CD4-positive, alpha-beta T cell treated with Interleukin-6 for 4 hours (primary cell): ENCODE measurements at regions not wholly inside any gene's neighbourhood (a gene's known extent, or its start where the extent isn't known, plus 50 kb on each side); places are given as distances from the start of the nearest gene placed in this dataset.

Experiments used
- DNase-seq: peaks from one replicate; pipeline ENCODE4 v3.0.0-alpha.2; 2020; ENCODE audit warnings: mixed read lengths

DNA sequence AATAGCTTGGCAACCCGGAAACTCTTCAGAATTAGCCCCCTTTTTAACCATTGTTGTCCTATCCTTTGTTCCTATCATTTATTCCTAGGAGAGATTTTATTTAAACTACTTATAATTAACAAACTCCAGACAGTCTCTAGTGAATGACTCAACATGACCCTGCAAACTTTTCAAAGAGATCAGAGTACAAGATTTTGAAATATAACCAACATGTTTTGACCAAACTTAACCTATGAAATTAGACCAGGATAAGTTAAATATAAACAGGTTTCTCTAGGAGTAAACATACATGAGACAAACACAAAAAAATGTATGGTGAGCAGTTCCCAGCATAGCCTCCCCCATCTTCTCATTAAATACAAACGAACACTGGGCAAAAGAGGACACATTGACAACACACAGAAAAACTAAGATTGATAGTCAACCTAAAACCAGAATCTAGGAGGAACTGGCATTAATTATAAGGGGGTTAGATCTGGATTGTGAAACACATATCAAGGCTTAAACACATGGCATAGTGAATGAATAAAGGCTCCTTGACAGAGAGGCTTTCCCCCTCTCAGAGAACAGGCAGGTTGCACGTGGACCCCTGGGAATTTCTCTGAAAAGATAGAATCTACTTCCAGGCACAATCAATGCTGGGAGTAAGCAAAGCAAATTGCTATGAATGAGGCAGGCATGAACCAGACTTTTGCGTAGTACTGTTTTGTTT lies 284.1 kb downstream of the IRS1 start:
- DNase-seq = no peak

GRCh38 chr2:226514895-226515294 lies 284.7 kb downstream of the IRS1 start:
- no peak for DNase-seq

DNA sequence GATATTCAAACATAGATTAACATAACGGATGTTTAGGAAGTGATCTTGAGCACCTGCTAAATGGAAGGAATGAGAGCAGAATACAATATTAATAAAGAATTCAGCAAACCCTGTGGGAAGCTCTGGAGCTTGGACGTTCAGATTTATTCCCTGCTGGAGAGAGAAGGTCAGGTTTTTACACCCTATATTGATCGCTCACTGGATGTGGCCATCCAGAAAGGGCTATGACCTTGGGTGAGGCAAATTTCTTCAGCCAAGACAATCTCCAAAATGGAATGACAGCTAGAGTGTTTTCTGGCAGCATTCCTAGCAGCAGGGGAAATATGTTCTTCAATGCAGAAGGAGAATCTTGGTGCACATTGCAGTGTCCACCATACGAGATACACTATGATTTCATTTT lies 288.3 kb downstream of the IRS1 start:
- no peak for DNase-seq

GRCh38 chr2:226508683-226509082 lies 290.9 kb downstream of the IRS1 start:
- DNase-seq = no peak

DNA sequence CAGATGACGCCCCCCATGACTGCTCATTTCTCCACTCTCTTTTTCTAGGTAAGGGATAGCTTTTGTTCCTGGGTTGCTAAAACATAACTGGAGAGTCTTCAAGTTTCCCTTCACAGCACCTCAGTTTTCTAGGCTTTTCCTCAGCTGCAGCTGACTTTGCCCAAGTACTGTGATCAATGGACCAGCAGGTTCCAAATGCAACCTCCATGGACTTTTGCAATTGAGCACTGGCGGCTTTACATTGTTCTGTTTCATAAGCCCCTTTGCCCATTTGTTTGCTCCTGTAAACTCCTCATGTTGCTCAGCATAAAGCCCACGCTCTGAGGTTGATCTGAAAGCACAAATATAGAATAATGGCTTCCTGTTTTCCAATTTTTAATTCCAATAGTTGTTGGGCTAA lies 291.6 kb downstream of the IRS1 start:
- no peak for DNase-seq

- no peak for DNase-seq
These were observed 302.3 kb downstream of the IRS1 start for GRCh38 chr2:226497146-226497909.

- no peak for DNase-seq
These were observed 303.4 kb downstream of the IRS1 start for GRCh38 chr2:226496273-226496550.

GRCh38 chr2:226495466-226496272 lies 304.0 kb downstream of the IRS1 start:
- no peak for DNase-seq

- no peak for DNase-seq
These were observed 308.5 kb downstream of the IRS1 start for GRCh38 chr2:226491112-226491511.

DNA sequence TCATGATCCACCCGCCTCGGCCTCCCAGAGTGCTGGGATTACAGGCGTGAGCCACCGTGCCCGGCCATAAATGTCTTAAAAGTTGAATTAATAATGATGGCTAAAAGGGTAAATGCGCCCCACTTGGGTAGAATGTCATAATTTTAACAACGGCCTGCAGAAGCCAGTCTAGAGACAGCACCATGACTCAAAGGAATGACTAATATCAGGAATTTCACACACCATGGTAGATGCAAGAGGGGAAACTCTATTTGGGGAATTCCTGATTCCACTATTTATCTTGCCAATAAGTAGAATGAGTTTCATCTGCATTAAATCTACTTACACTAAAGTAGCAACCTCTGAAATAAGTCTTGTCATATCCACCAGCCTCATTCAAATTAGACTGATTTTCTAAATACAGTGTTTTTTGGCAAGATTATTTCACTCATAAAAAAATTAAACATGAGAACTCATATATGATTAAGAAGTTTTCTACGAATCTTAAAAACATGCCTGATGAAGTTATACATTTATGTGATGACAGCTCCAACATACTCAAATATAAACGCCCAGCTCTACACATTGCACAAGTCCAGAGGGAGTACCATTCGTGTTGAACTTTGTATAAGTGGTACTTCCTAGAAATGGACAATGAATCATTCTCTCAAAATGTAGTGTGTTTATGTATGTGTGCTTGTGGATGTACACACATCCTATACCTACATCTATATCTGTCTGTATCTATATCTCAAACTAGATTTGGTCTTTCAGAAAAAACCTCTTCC lies 309.7 kb downstream of the IRS1 start:
- no peak for DNase-seq

DNA sequence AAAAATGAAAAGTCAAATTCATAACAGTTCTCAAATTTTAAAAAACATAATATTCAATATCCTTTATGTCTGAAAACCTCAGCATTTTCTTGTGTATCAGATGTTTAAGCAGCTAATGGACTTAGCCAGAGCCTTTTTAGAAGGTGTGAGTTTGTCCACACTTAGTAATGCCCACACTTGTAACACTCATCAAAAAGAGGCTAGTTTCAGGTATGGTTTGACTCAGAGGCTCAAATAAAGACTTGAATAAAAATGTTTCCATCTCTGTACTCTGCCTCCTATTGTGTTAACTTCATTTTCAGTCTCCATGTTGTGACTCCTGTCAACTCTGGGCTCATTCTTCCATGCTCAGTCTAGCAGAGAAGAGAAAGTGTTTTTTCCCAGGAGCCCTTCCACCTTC lies 311.6 kb downstream of the IRS1 start:
- DNase-seq = no peak

- no peak for DNase-seq
These were observed 312.0 kb downstream of the IRS1 start for GRCh38 chr2:226487573-226487972.

DNA sequence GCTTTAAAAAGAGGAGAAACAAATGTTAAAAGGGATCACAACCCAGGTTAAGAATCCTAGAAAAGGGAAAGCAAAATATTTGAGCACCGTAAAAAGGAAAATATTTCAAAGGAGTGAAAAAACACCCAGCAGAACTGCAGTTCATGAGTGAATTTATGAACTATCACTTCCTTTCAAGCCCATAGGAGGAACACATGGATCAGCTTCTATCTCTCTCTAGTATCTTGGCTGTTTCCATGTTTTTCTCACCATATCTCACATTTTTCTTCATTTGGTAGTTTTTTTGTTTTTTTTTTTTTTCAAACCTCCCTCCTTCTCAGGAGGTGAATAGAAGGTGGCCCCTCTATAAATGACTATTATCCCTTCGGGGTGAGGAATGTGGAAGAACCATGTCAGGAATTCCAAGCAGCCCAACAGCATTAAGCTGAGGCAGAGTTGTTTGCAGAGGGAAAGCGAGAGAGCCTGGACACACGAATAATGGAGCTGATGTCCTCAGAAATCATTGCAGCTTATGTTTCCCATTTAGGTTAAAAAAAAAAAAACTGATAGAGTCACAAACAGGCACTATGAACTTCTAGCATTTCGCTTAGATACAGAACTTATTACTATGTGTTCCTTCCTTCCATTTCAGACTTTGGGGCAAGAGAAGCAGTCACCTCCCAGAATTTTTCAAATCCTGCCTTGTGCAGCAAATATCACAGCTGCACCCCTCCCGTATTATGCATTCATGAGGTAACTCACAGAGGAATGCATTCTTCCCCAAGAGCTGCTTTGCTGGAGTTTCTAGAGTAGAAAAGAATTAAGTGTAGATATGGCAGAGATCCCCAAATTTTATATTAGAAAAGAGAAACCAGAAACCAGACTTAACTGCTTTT lies 315.6 kb downstream of the IRS1 start:
- no peak for DNase-seq

DNA sequence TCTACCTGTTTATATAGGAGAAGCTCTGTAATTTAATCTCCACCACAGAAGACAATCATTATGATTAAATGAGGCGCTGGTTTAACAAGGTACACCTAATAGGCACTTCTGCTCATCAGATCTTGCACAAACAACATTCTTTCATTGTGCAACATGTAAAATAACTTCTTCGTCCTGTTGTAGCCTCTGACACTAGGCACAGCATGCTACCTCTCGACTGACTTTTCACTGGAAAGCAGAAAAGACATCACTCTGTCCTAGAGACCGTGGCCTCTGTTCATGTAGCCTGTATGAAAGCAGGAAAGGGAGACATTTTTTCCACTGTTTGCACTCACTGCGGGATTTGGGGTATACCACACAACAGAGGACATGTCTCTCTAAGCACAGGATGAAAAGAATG lies 316.5 kb downstream of the IRS1 start:
- DNase-seq = no peak

- DNase-seq = no peak
These were observed 321.4 kb downstream of the IRS1 start for GRCh38 chr2:226478109-226478809.

DNA sequence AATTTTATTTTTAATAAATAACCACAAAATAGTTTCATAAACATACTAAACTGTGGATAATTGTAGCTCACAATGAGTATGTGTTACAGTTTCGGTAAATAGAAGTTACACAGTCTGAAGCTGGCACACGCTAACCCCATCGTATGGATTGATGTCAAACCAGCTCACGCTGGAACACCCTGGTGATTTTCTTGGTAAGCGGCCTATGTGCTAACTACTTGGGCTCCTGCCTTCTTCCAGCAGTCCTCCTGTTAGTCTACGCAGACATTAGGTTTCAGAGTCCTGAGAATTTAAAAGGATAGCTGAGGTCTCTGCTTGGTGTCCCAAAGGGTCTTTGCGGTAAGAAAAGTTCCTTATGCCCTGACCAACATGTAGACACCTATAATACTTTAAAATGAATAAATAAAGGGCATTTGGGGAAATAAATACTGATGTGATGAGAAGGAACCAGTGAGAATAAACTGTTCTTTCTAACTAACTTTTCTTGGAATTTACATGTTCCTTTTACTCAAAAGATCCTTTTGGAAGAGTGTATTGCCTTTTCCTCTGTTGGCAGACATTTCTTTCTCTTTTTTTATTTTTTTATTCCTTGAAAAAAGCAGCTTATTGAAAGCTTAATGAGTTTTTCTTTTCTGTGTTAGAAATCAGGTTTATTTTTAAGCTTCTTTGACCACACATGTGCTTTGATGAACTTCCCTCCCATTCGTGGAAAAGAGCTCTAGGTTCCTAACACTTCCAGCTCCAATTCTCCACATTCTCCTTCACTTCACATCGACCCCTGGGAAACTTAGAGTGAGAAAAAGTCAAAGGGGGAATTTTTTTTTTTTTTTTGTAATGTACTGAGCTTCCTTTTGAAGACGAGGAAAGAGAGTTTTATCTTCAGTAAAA lies 322.2 kb downstream of the IRS1 start:
- DNase-seq = no peak

DNA sequence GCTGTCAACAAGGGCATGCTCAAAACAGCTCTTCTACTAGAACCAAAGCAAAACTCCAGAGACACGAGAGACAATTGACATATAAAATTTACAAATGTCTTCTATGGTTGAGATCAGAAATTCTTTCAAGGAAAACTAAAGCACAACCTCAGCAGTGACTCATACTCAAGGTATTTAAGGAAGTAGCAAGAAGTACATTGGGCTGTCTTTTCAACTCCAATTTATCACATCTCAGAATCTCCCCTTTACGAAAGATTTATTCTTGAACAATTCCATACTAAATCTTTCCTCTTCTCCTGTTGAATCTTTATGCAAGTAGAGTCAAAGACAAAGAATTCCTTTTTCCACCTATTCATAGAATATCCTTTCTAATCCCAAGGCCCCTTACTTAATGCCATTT lies 324.0 kb downstream of the IRS1 start:
- DNase-seq = no peak

GRCh38 chr2:226474131-226474530 lies 325.5 kb downstream of the IRS1 start:
- no peak for DNase-seq

- no peak for DNase-seq
These were observed 327.6 kb downstream of the IRS1 start for GRCh38 chr2:226471987-226472470.

GRCh38 chr2:226467633-226468032 lies 332.0 kb downstream of the IRS1 start:
- no peak for DNase-seq
